SK-MEL-5 (cell line): ENCODE measurements at regions not wholly inside any gene's neighbourhood (a gene's known extent, or its start where the extent isn't known, plus 50 kb on each side); places are given as distances from the start of the nearest gene placed in this dataset.
A peak's percentile ranks its signal among the peaks of the same experiment; 100 is the strongest.

Experiments
- DNase-seq: peaks from one replicate; pipeline ENCODE4 v3.0.0-alpha.2; 2016; ENCODE audit warnings: low read depth, low spot score
- in situ Hi-C: cut with HindIII; loops from 2 replicates; pipeline ENCODE4 v1.10.0; 2016; ENCODE audit warnings: low sequenced_read_pairs, high pct_unique_total_duplicates, low pct_unique_long_range_greater_than_20kb

DNA sequence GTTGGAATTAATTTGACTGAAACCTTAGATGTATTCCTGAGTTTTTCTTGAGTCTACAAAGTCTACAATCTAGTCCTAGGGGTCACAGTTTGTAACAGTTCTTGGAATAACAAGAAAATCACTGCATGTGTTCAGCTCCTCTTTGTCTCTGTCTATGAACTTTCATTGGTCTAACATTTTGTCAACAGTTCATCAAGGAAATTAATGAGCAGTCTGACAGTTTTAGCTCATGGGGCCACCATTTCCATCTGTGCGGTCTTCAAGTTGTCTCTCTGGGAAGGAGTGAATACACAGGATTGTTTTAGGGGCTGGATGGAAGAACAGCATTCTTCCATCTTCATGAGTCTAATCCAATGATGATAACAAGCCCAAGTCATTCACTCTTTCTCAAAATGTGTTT lies 276.4 kb downstream of the TMEM167A start:
- in situ Hi-C loops = no loop called here
- DNase-seq = no peak

GRCh38 chr5:82799361-82800077 lies 277.7 kb downstream of the TMEM167A start:
- DNase-seq = no peak
- in situ Hi-C loops = no loop called here

DNA sequence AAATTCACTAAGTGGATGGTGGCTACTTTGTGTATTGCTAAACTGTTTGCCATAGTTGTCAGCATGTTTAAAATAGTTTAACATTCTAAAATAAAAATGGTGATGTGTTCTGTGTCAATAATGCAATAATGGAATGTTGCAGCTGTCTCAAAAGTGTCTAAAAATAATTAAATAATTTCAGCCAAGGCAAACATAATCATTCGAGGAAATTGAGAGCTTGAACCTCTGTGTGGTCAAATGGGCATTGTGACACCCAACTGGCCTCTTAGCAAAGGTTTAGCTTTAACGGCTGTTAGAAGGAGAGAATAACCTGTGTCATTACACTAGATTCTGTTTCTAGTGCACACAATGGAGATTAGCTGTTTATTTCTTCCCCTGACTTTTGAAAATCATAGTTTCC lies 278.5 kb downstream of the TMEM167A start:
- in situ Hi-C loops = no loop called here
- no peak for DNase-seq

DNA sequence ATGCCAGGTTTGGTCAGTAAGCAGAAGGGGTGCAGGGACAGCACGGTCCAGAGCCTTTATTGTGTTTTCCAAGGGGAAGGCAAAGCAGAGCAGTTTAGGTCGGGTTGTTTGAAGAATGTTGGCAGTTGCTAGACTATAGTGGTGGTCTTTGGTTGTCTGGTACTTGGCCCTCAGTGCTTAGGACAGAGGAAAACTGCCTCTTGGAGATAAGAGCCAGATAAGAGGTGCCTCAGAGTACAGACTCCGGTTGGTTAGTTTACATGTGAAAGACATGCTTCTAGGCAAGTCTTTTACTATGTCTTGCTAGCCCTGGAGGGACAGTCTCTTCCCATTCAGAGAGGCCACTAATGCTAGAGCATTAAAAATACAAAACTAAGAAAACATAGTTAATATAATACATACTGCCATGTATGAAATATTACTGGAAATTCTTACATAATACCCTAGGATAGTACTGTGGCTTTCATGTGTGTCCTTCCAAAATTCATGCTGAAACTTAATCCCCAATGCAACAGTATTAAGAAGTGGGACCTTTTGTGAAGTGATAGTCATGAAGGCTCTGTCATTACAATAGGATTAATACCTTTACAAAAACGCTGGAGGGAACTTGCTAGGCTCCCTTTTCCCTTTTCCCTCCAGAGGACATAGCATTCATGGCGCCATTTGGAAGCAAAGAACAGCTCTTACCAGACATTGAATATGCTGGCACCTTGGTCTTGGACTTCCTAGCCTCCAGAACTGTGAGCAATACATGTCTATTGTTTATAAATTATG lies 280.4 kb downstream of the TMEM167A start:
- in situ Hi-C loops = no loop called here

GRCh38 chr5:82794876-82795275 lies 282.3 kb downstream of the TMEM167A start:
- DNase-seq = no peak
- in situ Hi-C loops = no loop called here

More for the DNA sequence above, 280.4 kb downstream of the TMEM167A start:
- DNase-seq = no peak

DNA sequence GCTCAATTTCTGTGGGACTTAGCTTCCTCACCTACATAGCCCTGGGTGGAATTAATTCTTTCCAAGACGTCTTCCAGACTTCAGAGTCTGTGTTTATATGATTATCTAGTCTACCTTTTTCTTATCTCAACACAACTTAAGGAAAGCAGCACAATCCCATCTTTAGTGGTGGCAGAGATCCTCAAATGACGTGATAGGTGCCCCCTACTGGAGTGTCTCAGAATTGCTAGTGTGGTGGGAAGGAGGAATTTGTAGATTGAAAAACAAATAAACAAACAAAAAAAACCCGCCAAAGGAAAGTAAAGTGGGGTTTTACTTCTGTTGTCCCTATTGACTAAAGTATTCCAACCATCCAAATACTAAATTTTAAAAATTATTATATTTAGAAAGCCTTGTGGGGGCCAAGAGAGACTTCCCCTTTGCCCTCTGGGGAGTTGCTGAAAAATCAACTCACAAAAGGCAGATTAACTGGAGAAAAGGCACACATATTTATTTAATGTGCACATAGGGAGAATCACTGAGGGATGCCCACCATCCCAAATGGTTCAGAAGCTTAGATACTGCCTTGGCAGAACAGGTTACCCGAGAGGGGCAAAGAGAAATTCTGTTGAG lies 283.3 kb downstream of the TMEM167A start:
- in situ Hi-C loops = no loop called here
- DNase-seq = peak; percentile 55

- in situ Hi-C loops = no loop called here
- DNase-seq = no peak
Observed at GRCh38 chr5:82792096-82792495, 285.1 kb downstream of the TMEM167A start.

- in situ Hi-C loops = no loop called here
- no peak for DNase-seq
Observed at GRCh38 chr5:82789095-82789494, 288.1 kb downstream of the TMEM167A start.

DNA sequence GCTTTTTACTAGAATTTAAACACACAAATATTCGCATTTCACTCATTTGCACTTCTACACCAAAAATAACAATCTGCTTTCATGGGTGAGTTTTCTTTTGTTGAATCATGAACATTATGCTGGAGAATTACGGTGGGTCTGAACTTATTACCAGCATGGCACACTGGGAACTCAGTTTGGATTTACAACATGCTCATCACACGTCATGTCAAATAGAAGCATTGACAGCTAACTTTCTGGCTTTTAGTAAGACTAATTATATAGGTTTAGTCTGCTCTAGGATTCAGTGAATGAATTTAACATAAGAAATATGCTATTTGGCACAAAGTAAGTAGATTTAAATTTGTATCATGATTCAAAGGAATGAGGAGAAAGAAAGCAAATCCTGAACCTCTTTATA lies 290.4 kb downstream of the TMEM167A start:
- in situ Hi-C loops = no loop called here
- DNase-seq = no peak

DNA sequence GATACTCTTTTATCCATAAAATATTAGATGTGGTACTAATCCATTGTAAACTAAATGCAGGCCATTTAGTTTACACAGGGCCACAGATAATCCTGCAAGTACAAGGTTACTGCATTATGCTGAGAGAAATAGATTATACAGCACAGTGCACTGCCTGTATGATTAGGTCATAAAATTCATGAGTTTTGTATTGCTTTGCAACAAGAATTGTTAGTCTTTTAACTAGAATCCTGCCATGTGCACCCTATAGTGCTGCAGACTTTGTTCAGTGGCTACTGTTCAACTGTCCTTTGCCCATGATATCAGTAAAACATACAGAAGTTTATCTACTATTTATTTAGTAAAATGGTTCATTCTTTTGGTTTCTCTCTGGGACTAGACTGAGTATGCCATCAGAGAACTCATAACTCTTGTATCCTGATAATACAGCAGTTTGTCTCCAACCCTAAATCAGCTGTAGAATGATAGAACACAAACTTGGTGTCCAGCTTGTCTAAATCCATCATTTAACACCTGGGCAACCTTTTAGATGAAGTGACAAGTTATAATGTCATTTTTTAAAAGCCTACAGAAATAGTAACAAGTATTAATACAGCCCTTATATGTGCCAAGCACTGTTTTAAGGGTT lies 291.2 kb downstream of the TMEM167A start:
- DNase-seq = no peak
- in situ Hi-C loops = no loop called here

DNA sequence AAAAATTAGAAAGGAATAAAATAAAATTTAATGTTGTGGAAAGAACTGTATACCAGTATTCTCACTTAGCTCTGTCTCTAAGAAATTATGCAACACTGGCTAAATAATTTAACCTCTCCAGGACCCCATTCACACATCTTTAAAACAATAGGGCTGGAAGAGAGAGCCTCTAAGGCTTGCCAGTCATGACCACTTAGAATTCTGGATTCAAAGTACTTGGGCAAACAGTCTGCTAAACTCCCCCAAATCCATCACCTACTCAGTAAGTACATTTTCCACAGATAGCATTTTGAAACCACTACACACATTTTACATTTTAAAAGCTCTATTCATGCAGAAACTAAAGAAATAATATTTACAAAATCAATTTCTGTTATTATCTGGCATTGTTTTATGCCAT lies 291.7 kb downstream of the TMEM167A start:
- no peak for DNase-seq
- in situ Hi-C loops = no loop called here

DNA sequence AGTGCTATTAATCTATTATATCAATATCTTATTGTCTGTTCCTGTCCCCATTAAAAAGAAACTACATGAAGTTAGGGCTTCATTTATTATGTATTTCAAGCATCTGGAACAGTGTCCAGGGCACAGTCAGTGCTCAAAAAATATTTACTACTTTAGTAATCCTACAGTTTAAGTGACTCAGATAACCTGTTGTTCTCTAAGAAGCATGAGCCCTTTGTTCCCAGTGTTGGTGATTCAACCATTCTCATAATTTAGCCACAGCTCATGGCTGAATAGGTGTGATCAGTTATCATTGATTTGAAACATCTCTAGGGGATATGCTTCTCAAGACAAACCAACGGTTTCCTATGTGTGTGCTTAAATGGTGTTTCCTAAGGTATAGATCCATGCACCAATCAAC lies 292.7 kb downstream of the TMEM167A start:
- in situ Hi-C loops = no loop called here

GRCh38 chr5:82777106-82777505 lies 300.1 kb downstream of the TMEM167A start:
- DNase-seq = no peak
- in situ Hi-C loops = no loop called here

More for the DNA sequence above, 292.7 kb downstream of the TMEM167A start:
- DNase-seq = no peak

GRCh38 chr5:82772281-82772680 lies 304.9 kb downstream of the TMEM167A start:
- in situ Hi-C loops = no loop called here
- DNase-seq = no peak

DNA sequence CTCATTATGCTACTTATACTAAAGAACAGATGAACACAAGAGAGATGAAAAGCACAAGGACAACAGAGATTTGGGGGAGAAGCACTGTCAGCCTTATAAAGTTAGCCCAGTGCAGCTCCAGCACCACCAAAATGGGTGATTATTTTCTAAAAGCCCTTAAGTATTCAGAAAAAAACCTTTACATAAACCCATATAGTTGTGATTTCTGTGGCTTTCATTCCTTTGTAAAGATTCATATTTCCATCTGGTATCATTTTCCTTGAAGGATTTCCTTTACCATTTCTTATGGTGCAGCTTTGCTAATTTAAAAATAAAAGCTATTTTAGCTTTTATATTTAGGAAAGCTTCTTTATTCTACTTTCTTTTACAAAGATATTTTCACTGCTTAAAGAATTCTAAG lies 311.0 kb downstream of the TMEM167A start:
- DNase-seq = no peak
- in situ Hi-C loops = no loop called here

- in situ Hi-C loops = no loop called here
- DNase-seq = no peak
Observed at GRCh38 chr5:82765765-82766164, 311.4 kb downstream of the TMEM167A start.

DNA sequence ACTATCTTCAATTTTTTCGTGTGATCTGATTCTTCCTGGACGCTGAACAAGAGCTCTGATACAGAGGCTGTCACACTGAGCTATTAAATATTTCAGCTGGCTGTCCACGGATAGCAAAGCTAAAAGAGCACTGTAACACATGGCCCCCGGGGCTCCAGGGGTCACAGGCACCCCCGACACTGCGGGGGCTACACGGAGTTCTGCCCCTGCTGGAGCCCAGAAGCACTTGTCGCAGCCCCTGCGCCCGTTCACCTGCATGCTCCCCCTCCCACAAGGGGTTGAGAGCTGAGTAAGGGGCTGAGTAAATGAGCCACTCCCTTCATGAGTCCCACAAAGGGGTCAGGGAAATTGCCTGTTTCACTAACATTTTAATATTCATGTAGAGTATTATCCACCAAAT lies 316.3 kb downstream of the TMEM167A start:
- in situ Hi-C loops = no loop called here
- DNase-seq = no peak

GRCh38 chr5:82758881-82759280 lies 318.3 kb downstream of the TMEM167A start:
- in situ Hi-C loops = no loop called here
- DNase-seq = no peak
